Thymus (tissue), 11 donors: ENCODE measurements at regions not wholly inside any gene's neighbourhood (a gene's known extent, or its start where the extent isn't known, plus 50 kb on each side); places are given as distances from the start of the nearest gene placed in this dataset.

ENCODE experiments used
- DNase-seq, 9 donors: peaks; one replicate each; pipeline ENCODE4 v3.0.0-alpha.2; 2013; ENCODE audit warnings: low spot score in 9 of 9, low read depth in 6 of 9, missing footprints in 1 of 9
- H3K27ac ChIP-seq, 2 donors: one replicate each; pipeline ENCODE4 v1.5.1; 2013; ENCODE audit warnings: control low read depth in 1 of 2, low read depth in 1 of 2, low read length in 1 of 2, mild to moderate bottlenecking in 1 of 2, moderate library complexity in 1 of 2
- H3K27me3 ChIP-seq, 2 donors: one replicate each; pipeline ENCODE4 v1.5.1; 2013; ENCODE audit warnings: low read length in 1 of 2; ENCODE audit not compliant: control insufficient read depth in 2 of 2, insufficient read depth in 1 of 2
- H3K36me3 ChIP-seq, 2 donors: one replicate each; pipeline ENCODE4 v1.5.1; 2013; ENCODE audit warnings: low read length in 1 of 2, mild to moderate bottlenecking in 1 of 2, moderate library complexity in 1 of 2; ENCODE audit not compliant: control insufficient read depth in 2 of 2, insufficient read depth in 2 of 2
- H3K4me1 ChIP-seq, 2 donors: one replicate each; pipeline ENCODE4 v1.5.1; 2013; ENCODE audit warnings: low read length in 2 of 2; ENCODE audit not compliant: control insufficient read depth in 2 of 2, insufficient read depth in 2 of 2
- H3K4me3 ChIP-seq, 2 donors: one replicate each; pipeline ENCODE4 v1.5.1; 2013; ENCODE audit warnings: low read length in 2 of 2, control low read depth in 1 of 2, mild to moderate bottlenecking in 1 of 2
- H3K9me3 ChIP-seq, 2 donors: one replicate each; pipeline ENCODE4 v1.5.1; 2013; ENCODE audit warnings: low read length in 1 of 2, mild to moderate bottlenecking in 1 of 2; ENCODE audit not compliant: control insufficient read depth in 2 of 2, insufficient read depth in 1 of 2
- WGBS: extraction: QIAGEN DNeasy Blood & Tissue Kit; methylation state at CpG from one replicate; pipeline ENCODE4 v1.1.7; 2013; 5-methylcytosine and 5-hydroxymethylcytosine counted together
- donor health status: healthy.

DNA sequence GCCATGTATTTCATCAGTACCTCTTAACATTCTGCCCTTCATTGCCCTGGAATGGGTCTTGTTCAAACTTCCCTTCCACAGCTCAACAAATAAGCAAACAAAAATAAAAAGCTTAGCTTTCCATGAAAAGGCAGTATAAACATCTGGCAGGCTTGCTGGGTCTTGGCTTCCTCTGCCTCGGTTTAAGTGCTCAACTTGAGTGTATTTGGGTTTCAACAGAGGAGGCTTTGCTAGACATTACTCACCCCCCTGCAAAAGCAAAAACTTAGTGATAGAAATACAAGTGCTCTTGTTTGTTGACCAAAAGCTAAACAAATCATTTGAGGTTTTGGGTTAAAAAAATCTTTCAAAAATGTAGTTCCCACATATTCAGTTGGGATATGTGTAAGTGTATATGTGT, 518.5 kb downstream of the PLPP3 start:
- no peaks in the 10 kb centered on the region for H3K9me3 ChIP-seq
- no peak for DNase-seq
- H3K4me1 ChIP-seq: no peaks in the 10 kb centered on the region
- WGBS: 95% methylated on average over 1 of the region's 1 CpG
- no peaks in the 10 kb centered on the region for H3K36me3 ChIP-seq
- H3K27me3 ChIP-seq: no peaks in the 10 kb centered on the region
- H3K27ac ChIP-seq: no peak overlapping the region
- H3K4me3 ChIP-seq: no peak overlapping the region

DNA sequence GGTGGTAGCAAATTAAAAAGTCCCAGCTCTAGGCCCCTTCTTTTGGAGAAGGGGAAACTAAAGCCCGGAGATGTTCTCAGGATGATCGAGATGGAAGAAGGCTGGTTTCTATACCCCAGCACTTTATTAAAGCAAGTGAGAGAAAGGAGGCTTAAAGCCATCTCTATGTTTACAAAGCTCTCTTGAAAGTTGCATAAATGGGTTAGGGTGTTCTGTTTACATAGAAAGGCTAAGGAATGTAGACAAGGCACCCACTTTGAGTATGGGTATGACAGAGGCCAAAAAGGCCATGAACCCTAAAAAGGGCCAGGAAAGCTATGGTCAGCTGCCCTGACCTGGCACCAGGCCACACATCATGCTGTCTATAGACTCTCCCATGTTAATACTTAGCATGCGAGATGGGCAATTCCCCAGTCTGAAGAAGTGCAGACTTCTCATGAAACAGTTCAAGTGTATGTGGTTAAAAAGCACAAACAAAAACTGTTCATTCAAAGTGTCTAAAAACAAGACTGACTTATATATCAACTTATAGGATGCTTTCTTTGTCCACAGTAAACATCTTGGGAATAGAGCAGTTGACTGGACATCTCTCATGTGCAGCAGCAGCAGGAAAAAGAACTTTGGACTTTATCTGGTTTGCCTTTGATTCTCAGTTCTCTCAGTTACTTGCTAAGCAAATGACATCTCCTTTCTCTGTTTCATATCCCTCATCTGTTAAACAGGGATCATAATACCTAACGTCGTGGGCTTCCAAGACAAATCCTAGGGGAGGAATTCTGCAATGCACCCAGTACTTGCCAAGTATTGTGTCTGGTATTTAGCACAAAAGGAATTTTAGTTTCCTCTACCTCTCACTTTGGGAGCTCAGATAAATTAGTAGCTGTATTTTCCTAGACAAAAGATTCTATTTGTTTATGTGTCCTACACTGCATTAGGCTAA, 521.6 kb downstream of the PLPP3 start:
- no peaks in the 10 kb centered on the region for H3K36me3 ChIP-seq
- H3K4me1 ChIP-seq: no peaks in the 10 kb centered on the region
- no peak for DNase-seq
- no peaks in the 10 kb centered on the region for H3K27me3 ChIP-seq
- H3K9me3 ChIP-seq: no peaks in the 10 kb centered on the region
- WGBS: 93% methylated on average over 5 of the region's 5 CpGs
- H3K4me3 ChIP-seq: no peak overlapping the region
- no peak overlapping the region for H3K27ac ChIP-seq

DNA sequence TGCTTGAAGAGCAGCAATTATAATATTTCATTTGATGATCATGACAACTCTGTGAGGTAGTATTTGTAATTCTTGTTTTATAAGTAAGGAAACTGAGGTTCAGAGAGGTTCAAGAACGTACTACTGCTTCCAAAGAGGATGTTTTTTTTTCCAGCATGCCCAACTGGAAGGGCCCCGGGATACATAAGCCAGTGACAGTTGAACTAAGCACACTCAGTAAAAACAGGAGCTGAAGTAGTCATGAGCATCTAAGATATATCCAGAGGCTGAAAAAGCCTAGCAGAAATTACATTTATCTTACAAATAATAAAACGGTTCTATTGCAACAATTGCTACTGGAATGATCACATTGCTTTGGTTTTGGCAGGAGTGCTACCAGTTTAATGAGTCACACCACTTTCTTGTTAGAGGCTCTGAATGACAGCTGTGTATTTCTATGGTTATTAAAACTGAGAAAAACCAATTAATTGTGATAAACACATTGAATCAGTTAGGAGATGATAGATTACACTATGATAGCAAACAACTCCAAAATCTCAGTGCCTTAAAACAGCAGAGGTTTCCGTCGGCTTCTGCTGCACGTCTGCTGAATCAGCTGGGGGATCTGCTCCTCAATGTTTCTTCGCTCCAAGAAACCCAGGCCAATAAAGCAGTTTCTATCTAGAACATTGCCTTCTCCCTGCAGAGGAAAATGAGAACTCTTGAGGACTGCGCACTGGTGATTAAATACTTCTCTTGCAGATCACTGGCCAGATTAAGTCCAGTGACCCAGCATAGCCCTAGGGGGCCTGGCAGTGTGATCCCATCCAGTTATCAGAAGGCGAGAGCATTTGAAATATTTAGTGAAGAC, 522.7 kb downstream of the PLPP3 start:
- Histone ChIP-seq H3K27me3 (no peaks in the 10 kb centered on the region), H3K4me3 (no peak overlapping the region), H3K27ac (no peak overlapping the region), H3K36me3 (no peaks in the 10 kb centered on the region), H3K4me1 (no peaks in the 10 kb centered on the region), H3K9me3 (no peaks in the 10 kb centered on the region)
- 91% methylated on average over 9 of the region's 9 CpGs for WGBS
- no peak for DNase-seq

DNA sequence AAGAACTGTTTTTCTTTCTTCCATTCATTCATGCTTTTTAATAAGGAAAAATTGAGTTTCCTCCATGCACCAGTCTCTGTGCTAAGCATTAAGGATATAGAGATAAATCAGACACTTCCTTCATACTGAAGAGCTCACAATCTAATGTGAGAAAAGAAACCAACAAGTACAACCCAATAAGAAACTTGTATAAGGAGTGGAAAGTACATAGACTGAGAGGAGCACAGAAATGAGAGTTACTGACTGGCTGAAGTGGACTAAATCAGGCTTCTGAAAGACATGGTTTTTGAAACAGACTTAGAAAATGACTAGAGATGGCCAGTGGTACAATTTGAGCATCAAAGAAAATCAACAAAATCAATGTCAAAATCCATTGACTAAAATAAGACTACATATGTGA, 524.4 kb downstream of the PLPP3 start:
- Histone ChIP-seq H3K4me3 (no peak overlapping the region), H3K27me3 (no peaks in the 10 kb centered on the region), H3K36me3 (no peaks in the 10 kb centered on the region), H3K9me3 (no peaks in the 10 kb centered on the region), H3K27ac (no peak overlapping the region), H3K4me1 (no peaks in the 10 kb centered on the region)
- DNase-seq: no peak

DNA sequence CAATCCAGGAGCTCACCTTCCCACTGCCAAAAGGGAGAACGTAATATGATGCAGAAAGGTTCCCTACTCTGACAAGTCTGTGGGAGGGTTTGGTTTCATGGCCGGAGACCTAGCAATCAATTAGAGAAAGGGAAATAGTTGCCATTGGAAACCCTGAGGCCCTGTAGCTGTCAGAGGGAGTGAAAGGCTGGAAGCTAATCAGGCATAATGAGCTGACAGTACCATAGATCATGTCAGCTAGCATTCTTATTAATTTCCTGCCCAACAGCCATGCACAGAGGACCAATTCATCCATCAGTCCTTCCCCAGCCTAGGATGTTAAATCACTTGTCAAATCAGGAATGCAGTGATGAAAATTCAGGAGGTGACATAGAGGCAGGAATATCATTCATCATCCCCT, 527.3 kb downstream of the PLPP3 start:
- no peaks in the 10 kb centered on the region for H3K36me3 ChIP-seq
- H3K4me3 ChIP-seq: no peak overlapping the region
- H3K9me3 ChIP-seq: no peaks in the 10 kb centered on the region
- no peak overlapping the region for H3K27ac ChIP-seq
- no peak for DNase-seq
- H3K4me1 ChIP-seq: no peaks in the 10 kb centered on the region
- 92% methylated on average over 2 of the region's 2 CpGs for WGBS
- no peaks in the 10 kb centered on the region for H3K27me3 ChIP-seq

DNA sequence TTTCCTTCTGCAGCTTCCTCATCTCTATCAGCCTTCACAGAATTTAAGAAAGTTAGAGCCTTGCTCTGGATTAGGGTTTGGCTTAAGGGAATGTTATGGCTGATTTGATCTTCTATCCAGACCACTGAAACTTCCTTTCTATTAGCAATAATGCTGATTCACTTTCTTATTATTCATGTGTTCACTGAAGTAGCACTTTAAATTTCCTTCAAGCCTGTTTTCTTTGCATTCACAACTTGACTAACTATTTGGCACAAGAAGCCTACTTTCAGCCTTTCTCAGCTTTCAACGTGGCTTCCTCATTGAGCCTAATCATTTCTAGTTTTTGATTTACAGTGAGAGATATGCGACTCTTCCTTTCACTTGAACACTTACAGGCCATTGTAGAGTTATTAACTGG, 528.5 kb downstream of the PLPP3 start:
- Histone ChIP-seq H3K9me3 (no peaks in the 10 kb centered on the region), H3K27ac (no peak overlapping the region), H3K4me1 (no peaks in the 10 kb centered on the region), H3K27me3 (no peaks in the 10 kb centered on the region), H3K4me3 (no peak overlapping the region), H3K36me3 (no peaks in the 10 kb centered on the region)
- 89% methylated on average over 2 of the region's 2 CpGs for WGBS
- no peak for DNase-seq

DNA sequence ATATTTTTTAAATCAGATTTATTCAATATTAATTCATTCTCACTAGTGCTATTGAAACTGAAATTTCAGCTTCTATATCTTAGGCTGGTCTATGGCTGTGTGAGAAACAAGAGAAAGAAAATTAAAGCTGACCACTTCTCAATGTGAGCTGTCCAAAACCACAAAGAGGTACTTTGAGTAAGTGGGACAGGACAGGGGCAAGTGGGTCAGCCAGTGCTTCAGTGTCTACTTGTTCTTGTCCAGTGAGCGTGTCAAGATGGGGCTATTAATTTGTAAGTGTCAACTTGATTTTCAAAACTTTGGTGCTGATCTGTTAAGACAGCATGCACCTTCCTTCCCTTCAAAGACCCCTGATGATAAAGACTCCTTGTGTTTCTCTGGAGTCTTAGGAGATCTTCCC, 533.9 kb downstream of the PLPP3 start:
- DNase-seq: no peak
- Histone ChIP-seq H3K4me3 (no peak overlapping the region), H3K4me1 (no peaks in the 10 kb centered on the region), H3K9me3 (no peaks in the 10 kb centered on the region), H3K27ac (no peak overlapping the region), H3K36me3 (no peaks in the 10 kb centered on the region), H3K27me3 (no peaks in the 10 kb centered on the region)
- 98% methylated on average over 1 of the region's 1 CpG for WGBS

DNA sequence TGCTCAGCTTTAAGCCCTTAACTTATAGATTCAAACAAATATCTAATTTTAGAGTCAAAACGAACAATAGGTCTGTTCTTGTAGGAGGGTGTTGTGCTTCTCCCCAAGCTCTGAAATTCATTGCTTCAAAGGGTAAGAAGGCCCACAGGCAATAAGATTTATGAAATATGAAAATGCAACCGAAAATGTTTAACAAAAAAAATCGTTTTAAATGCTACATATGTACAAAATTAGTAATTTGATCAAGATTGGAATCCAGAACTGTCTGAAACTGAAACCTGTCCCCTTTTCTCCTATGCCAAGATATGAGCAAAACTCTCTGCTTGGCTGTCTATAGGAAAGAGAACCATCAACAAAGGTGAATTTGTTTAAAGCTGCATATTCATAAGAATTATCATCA, 534.3 kb downstream of the PLPP3 start:
- no peak overlapping the region for H3K4me3 ChIP-seq
- H3K9me3 ChIP-seq: no peaks in the 10 kb centered on the region
- H3K36me3 ChIP-seq: no peaks in the 10 kb centered on the region
- no peak for DNase-seq
- H3K27me3 ChIP-seq: no peaks in the 10 kb centered on the region
- no peaks in the 10 kb centered on the region for H3K4me1 ChIP-seq
- WGBS: 89% methylated on average over 3 of the region's 3 CpGs
- H3K27ac ChIP-seq: no peak overlapping the region

DNA sequence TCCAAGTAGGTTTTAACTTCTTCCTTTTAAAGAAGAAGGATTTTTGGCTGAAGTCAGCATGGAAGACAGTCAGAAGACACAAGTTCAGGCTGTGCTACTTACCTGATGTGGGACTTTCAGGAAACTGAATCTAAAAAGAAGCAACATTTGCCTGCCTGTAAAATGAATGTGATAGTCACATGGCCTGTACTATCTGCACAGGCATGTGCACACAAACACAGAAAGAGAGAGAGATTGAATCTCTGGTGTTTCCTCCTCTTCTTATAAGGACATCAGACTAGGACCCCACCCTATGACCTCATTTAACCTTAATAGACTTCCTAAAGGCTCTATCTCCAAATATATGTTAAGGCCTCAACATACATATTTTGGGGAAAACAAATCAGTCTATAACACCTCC, 542.9 kb downstream of the PLPP3 start:
- Histone ChIP-seq H3K9me3 (no peaks in the 10 kb centered on the region), H3K36me3 (no peaks in the 10 kb centered on the region)

More for the DNA sequence above, 542.9 kb downstream of the PLPP3 start:
- Histone ChIP-seq H3K27ac (peak overlapping the region in 1 of 2 donors; percentile 27), H3K27me3 (no peaks in the 10 kb centered on the region), H3K4me1 (no peaks in the 10 kb centered on the region), H3K4me3 (no peak overlapping the region)
- peak in 1 of 9 donors; percentile 21 for DNase-seq
